Neuronal stem cell (in vitro differentiated cells): ENCODE measurements at regions not wholly inside any gene's neighbourhood (a gene's known extent, or its start where the extent isn't known, plus 50 kb on each side); places are given as distances from the start of the nearest gene placed in this dataset.
"Not testable (repeated sequence)": the region's sequence is repeated elsewhere in the genome, so short reads cannot be mapped to it uniquely, and the experiment has no call there.

Experiments used
- DNase-seq: peaks from one replicate; pipeline ENCODE4 v3.0.0-alpha.2; 2013; ENCODE audit warnings: low spot score
- H2AFZ ChIP-seq: one replicate; pipeline ENCODE4 v1.6.1; 2013; ENCODE audit warnings: mild to moderate bottlenecking, low read length, inconsistent platforms
- H2AK5ac ChIP-seq: 2 replicates; pipeline ENCODE4 v1.6.1; 2013; ENCODE audit warnings: low read depth, mild to moderate bottlenecking, inconsistent platforms, low read length, moderate library complexity, mixed read lengths
- H2BK120ac ChIP-seq: 2 replicates; pipeline ENCODE4 v1.6.1; 2013; ENCODE audit warnings: low read depth, mild to moderate bottlenecking, inconsistent platforms, low read length, moderate library complexity, mixed read lengths
- H2BK12ac ChIP-seq: one replicate; pipeline ENCODE4 v1.6.1; 2013; ENCODE audit warnings: low read length, inconsistent platforms
- H2BK15ac ChIP-seq: 2 replicates; pipeline ENCODE4 v1.6.1; 2013; ENCODE audit warnings: mild to moderate bottlenecking, low read length, inconsistent platforms, mixed read lengths
- H2BK5ac ChIP-seq: one replicate; pipeline ENCODE4 v1.6.1; 2013; ENCODE audit warnings: inconsistent platforms, mild to moderate bottlenecking, low read length, moderate library complexity
- H3K14ac ChIP-seq: one replicate; pipeline ENCODE4 v1.6.1; 2013; ENCODE audit warnings: low read length, inconsistent platforms
- H3K18ac ChIP-seq: 2 replicates; pipeline ENCODE4 v1.6.1; 2013; ENCODE audit warnings: low read length, inconsistent platforms
- H3K23ac ChIP-seq: 2 replicates; pipeline ENCODE4 v1.6.1; 2013; ENCODE audit warnings: low read depth, mild to moderate bottlenecking, mixed read lengths, low read length, inconsistent platforms; ENCODE audit not compliant: poor library complexity
- H3K27ac ChIP-seq: replicated peaks from 3 replicates; pipeline ENCODE4 v1.5.1; 2013; ENCODE audit warnings: low read length, inconsistent platforms
- H3K27me3 ChIP-seq, 3 experiments: 2 replicates each; pipeline ENCODE4 v1.6.1; 2013; ENCODE audit warnings: low read length in 3 of 3, mild to moderate bottlenecking in 2 of 3, inconsistent platforms in 1 of 3, low read depth in 1 of 3, mixed read lengths in 1 of 3, moderate library complexity in 1 of 3; ENCODE audit not compliant: control insufficient read depth in 3 of 3, insufficient read depth in 3 of 3
- H3K36me3 ChIP-seq, 2 donors: replicated peaks in 1 of 2; 2 replicates each; pipeline ENCODE4 v1.6.1; 2013; ENCODE audit warnings: low read length in 2 of 2; ENCODE audit not compliant: control insufficient read depth in 2 of 2, insufficient read depth in 2 of 2
- H3K4ac ChIP-seq: 2 replicates; pipeline ENCODE4 v1.6.1; 2013; ENCODE audit warnings: inconsistent platforms, mild to moderate bottlenecking, low read length, moderate library complexity
- H3K4me1 ChIP-seq, 2 donors: 1 replicate in 1 of 2; 2 replicates in 1 of 2; pipeline ENCODE4 v1.6.1; 2013; ENCODE audit warnings: low read length in 2 of 2, low read depth in 1 of 2; ENCODE audit not compliant: control insufficient read depth in 2 of 2, insufficient read depth in 1 of 2
- H3K4me2 ChIP-seq: one replicate; pipeline ENCODE4 v1.6.1; 2013; ENCODE audit warnings: mild to moderate bottlenecking, low read length, inconsistent platforms; ENCODE audit not compliant: insufficient read depth, poor library complexity, severe bottlenecking
- H3K4me3 ChIP-seq, 2 donors: 2 replicates each; pipeline ENCODE4 v1.5.1; 2013; ENCODE audit warnings: low read length in 2 of 2, mild to moderate bottlenecking in 2 of 2, inconsistent platforms in 1 of 2, moderate library complexity in 1 of 2
- H3K79me1 ChIP-seq: one replicate; pipeline ENCODE4 v1.6.1; 2013; ENCODE audit warnings: low read depth, mild to moderate bottlenecking, inconsistent platforms, low read length, moderate library complexity
- H3K9ac ChIP-seq: one replicate; pipeline ENCODE4 v1.6.1; 2013; ENCODE audit warnings: mild to moderate bottlenecking, low read depth, low read length, inconsistent platforms; ENCODE audit not compliant: poor library complexity
- H3K9me3 ChIP-seq, 2 donors: replicated peaks in 1 of 2; 2 replicates each; pipeline versions ENCODE3 to v1.6.1; 2013; ENCODE audit warnings: low read length in 2 of 2, mild to moderate bottlenecking in 2 of 2, inconsistent platforms in 1 of 2, low read depth in 1 of 2, mixed read lengths in 1 of 2, moderate library complexity in 1 of 2; ENCODE audit not compliant: control insufficient read depth in 2 of 2, insufficient read depth in 1 of 2
- H4K8ac ChIP-seq: one replicate; pipeline ENCODE4 v1.6.1; 2013; ENCODE audit warnings: low read depth, mild to moderate bottlenecking, inconsistent platforms, low read length, moderate library complexity
- H4K91ac ChIP-seq: one replicate; pipeline ENCODE4 v1.6.1; 2013; ENCODE audit warnings: low read length, low read depth, mild to moderate bottlenecking, inconsistent platforms; ENCODE audit not compliant: poor library complexity
- WGBS, 2 donors: extraction: QIAGEN DNeasy Blood & Tissue Kit; methylation state at CpG; one replicate each; pipeline ENCODE4 v1.1.7; 2013; ENCODE audit warnings: missing lambda C conversion rate in 2 of 2, mixed read lengths in 1 of 2; ENCODE audit not compliant: insufficient read length in 2 of 2, insufficient replicate concordance in 1 of 2; ENCODE audit errors: extremely low coverage in 2 of 2; 5-methylcytosine and 5-hydroxymethylcytosine counted together

GRCh38 chr5:20735715-20736114 lies 747.7 kb upstream of the CDH18 start:
- not testable (repeated sequence) for H2BK120ac ChIP-seq, H3K27ac ChIP-seq, H4K8ac ChIP-seq, H3K36me3 ChIP-seq, H2AK5ac ChIP-seq, H3K79me1 ChIP-seq, H3K9ac ChIP-seq, H3K14ac ChIP-seq, H2AFZ ChIP-seq, H3K4me3 ChIP-seq, H3K9me3 ChIP-seq, DNase-seq, H4K91ac ChIP-seq, H3K27me3 ChIP-seq, H2BK15ac ChIP-seq, H3K4ac ChIP-seq, H3K18ac ChIP-seq, H3K23ac ChIP-seq, H3K4me2 ChIP-seq, H3K4me1 ChIP-seq, H2BK12ac ChIP-seq, H2BK5ac ChIP-seq
- WGBS, 2 donors = no CpG with 5 or more reads among the region's 2 CpGs

- not testable (repeated sequence) for H3K79me1 ChIP-seq, H3K27me3 ChIP-seq, H4K8ac ChIP-seq, H3K14ac ChIP-seq, H3K36me3 ChIP-seq, H3K4me3 ChIP-seq, H3K18ac ChIP-seq, H3K23ac ChIP-seq, H3K9me3 ChIP-seq, H2AK5ac ChIP-seq, H4K91ac ChIP-seq, H2BK12ac ChIP-seq, H2BK15ac ChIP-seq, H2BK120ac ChIP-seq, H3K4me1 ChIP-seq, DNase-seq, H3K9ac ChIP-seq, H2AFZ ChIP-seq, H3K4me2 ChIP-seq, H3K27ac ChIP-seq, H3K4ac ChIP-seq, H2BK5ac ChIP-seq
- no CpG with 5 or more reads among the region's 1 CpG for WGBS, 2 donors
Measured at GRCh38 chr5:20732223-20732622, 744.2 kb upstream of the CDH18 start.

- H3K9ac ChIP-seq, H3K4me2 ChIP-seq, H2BK12ac ChIP-seq, H3K36me3 ChIP-seq, DNase-seq, H2AFZ ChIP-seq, H3K27me3 ChIP-seq, H4K91ac ChIP-seq, H4K8ac ChIP-seq, H3K23ac ChIP-seq, H3K79me1 ChIP-seq, H2AK5ac ChIP-seq, H3K9me3 ChIP-seq, H3K4ac ChIP-seq, H3K27ac ChIP-seq, H2BK120ac ChIP-seq, H3K4me3 ChIP-seq, H3K14ac ChIP-seq, H2BK15ac ChIP-seq, H2BK5ac ChIP-seq, H3K18ac ChIP-seq, H3K4me1 ChIP-seq: not testable (repeated sequence)
- no CpG with 5 or more reads among the region's 3 CpGs for WGBS, 2 donors
Measured at GRCh38 chr5:20721286-20721685, 733.3 kb upstream of the CDH18 start.

- H3K79me1 ChIP-seq, H3K4me1 ChIP-seq, H3K23ac ChIP-seq, H3K27me3 ChIP-seq, H3K4me3 ChIP-seq, H2AK5ac ChIP-seq, H2BK5ac ChIP-seq, H3K27ac ChIP-seq, H3K9me3 ChIP-seq, H2BK12ac ChIP-seq, H3K4me2 ChIP-seq, H3K14ac ChIP-seq, H4K91ac ChIP-seq, H4K8ac ChIP-seq, H2BK15ac ChIP-seq, H2BK120ac ChIP-seq, DNase-seq, H3K36me3 ChIP-seq, H3K9ac ChIP-seq, H2AFZ ChIP-seq, H3K4ac ChIP-seq, H3K18ac ChIP-seq: not testable (repeated sequence)
- no CpG with 5 or more reads among the region's 4 CpGs for WGBS, 2 donors
Measured at GRCh38 chr5:20711520-20712155, 723.6 kb upstream of the CDH18 start.
